GM20431 (cell line): ENCODE measurements at regions not wholly inside any gene's neighbourhood (a gene's known extent, or its start where the extent isn't known, plus 50 kb on each side); places are given as distances from the start of the nearest gene placed in this dataset.
"Not testable (repeated sequence)": the region's sequence is repeated elsewhere in the genome, so short reads cannot be mapped to it uniquely, and the experiment has no call there.

Experiments used
- in situ Hi-C: fragments of 300-500 bp; cut with MseI, MboI; formaldehyde crosslinking; loops from one replicate; pipeline ENCODE4 v1.15.0; 2020; ENCODE audit warnings: low sequenced_read_pairs; ENCODE audit not compliant: unreplicated experiment

DNA sequence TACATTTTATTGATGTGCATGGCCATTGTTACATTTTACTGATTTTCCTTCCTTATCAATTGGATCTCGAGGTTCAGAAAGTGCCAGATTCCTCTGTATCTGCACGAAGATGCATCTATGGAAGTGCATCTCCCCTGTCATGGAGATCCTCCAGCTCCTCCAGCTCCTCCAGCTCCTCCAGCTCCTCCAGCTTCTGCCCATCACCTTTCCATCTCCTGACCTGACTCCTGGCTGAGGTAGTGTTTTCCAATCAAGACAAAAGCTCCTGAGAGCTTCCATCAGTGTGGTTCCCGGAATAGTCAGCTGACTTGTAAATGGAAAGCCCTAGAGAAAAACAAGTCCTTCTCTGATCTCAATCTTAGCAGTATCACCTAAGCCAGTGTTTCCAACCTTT is 90.8 kb upstream of the KLF6 start:
- in situ Hi-C loops, result no loop called here

DNA sequence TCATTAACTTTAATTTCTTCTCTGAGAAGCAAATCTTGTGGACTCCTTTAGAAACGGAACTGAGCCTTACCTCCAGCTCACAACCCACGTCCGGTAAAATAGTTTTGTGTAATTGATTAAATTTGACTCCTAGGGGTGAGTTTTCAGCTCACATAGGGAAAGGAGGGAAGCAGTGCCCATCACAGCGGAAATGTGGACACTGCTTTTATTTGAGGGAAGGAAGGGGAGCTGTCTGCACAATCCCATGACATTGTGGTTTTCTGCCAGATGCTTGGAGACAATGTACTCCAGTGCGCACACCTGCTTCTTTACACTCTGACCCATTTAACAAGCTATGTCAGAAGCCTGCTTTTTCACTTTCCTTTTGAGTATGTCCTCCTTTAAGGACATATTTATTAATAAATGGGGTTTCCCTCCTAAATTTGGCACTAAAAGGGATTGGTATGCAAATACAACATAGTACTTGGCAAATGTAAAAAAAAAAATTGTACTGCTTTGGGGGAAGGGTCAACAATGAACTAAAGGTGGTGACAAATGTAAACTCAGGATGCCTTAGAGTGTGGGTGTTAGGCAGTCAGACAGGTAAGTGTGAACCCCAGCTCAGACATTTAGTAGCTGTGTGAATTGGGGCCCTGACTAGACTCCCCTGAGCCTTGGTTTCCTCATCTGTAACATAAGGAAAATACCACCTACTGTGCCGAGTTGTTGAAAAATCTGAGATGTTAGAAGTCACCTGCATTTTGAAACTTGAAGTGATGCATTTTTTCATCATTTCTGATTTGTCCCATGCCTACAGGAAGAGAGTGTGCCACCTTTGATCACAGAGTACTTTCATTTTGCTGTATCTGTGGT is 90.2 kb upstream of the KLF6 start:
- in situ Hi-C loops, result no loop called here

DNA sequence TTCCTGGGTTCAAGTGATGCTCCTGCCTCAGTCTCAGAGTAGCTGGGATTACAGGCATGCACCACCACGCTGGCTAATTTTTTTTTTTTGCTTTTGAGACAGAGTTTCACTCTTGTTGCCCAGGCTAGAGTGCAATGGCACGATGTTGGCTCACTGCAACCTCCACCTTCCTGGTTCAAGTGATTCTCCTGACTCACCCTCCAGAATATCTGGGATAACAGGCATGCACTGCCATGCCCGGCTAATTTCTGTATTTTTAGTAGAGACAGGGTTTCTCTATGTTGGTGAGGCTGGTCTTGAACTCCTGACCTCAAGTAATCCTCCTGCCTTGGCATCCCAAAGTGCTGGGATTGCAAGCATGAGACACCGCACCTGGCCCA is 89.6 kb upstream of the KLF6 start:
- in situ Hi-C loops, result not testable (repeated sequence)

DNA sequence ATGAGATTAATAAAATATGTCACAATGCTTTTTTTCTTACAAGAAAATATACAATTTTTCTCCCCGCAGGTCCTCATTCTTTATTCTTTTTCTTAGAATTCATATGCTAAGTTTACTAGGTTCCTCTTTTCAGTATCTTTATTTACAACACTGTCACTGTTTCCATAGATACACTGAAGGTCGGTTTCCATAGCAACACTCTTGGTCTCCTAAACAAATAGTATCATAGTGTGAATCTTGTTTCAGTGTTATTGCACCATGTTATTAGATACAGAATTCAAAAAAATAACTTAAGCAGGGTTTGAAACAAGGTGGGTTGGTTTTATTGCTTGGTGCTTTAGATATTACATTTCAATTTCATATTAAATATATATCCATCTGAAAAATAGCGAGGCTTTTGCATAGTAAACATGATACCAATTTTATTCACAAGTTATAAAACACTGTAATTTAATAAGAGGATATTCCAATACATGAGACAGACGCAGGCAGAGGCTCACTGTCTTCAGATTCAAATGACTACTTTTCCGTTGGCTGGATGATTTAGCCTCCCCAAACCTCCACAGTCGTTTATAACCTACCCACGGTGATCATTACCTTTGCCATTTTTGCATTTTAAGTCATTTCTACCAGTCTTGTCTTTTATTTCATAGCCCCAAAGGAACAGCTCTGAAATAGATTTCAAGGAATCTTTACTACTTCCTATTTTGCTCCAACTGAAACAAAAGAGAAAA is 88.9 kb upstream of the KLF6 start:
- in situ Hi-C loops, result no loop called here

DNA sequence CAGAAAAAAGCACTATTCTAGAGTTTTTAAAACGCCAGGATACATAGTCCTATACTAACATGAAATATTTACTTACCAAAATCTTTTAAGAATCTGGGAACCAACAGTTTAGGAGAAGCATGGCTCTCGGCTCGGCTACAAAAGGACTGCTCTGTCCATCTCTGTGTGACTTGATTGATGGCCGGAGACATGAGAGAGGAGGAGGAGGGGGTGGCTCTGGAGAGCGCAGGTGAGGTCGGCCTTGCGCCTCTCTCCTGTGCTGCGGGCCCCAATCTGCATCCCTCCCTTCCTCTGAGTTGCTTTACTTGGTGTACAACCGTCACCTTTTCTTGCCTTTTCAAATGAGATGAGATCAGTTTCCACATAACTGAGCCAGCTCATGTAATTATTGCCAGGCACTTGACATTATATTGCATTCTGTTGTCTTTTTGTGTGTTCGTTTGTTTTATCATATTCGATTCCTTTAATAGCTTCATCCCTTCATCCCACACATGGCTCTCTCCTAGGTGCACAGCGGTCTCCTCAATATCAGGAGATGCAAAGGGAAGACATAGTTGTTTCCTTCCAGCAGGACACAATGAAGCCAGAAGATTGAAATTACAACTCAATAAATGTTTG is 87.8 kb upstream of the KLF6 start:
- in situ Hi-C loops, result no loop called here

DNA sequence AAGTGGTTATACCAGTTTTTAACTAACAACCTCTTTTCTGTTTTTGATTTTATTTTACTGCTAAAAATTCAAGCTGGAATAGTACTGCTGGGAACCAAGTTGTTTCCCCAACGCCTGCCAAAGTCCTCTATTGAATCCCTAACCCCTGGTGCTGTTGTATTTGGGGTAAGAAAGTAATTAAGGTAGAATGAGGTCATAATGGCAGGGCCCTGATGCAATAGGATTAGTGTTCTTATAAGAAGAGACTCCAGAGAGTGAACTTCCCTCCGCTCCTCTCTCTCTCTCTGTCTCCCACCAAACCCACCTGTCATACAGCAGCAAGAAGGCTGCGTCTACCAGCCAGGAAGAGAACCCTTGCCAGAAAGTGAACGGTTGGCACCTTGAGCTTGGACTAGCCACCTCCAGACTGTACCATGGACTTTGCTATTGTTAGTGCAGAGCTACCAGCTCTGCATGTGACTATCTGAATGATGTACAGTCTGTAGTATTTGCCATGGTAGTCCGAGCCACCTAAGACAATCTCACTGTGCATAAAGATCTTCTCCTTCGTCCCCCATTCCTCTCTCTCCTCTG is 86.5 kb upstream of the KLF6 start:
- in situ Hi-C loops, result no loop called here

DNA sequence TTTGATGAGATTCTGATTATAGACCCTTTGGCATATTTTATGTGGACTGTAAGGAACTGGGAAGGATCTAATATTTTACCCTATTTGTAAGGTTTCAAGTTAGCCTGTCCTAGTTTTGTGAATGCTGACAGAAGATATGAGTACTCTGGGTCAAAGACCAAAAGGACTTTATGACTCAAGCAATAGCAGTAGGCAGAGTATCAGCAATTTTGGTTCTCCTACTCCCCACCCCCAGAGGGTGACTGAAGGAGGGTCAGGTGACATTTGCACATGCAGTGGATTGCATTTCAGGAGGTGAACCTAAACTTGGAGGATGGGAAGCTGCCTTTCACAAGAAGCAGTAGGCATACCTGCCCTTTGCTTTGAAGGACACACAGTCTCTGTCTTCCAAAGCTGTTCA is 84.0 kb upstream of the KLF6 start:
- in situ Hi-C loops, result no loop called here

DNA sequence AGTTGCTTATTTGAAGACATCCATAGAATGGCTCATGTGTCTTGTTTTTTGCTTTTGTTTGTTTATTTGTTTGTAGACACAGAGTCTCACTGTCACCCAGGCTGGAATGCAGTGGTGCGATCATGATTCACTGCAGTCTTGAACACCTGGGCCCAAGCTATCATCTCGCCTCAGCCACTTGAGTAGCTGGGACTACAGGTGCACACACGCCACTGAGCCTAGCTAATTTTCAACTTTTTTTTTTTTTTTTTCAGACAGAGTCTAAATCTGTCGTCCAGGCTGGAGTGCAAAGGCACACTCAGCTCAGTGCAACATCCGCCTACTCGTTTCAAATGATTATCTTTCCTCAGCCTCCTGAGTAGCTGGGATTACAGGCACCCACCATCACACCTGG is 83.3 kb upstream of the KLF6 start:
- in situ Hi-C loops, result no loop called here

DNA sequence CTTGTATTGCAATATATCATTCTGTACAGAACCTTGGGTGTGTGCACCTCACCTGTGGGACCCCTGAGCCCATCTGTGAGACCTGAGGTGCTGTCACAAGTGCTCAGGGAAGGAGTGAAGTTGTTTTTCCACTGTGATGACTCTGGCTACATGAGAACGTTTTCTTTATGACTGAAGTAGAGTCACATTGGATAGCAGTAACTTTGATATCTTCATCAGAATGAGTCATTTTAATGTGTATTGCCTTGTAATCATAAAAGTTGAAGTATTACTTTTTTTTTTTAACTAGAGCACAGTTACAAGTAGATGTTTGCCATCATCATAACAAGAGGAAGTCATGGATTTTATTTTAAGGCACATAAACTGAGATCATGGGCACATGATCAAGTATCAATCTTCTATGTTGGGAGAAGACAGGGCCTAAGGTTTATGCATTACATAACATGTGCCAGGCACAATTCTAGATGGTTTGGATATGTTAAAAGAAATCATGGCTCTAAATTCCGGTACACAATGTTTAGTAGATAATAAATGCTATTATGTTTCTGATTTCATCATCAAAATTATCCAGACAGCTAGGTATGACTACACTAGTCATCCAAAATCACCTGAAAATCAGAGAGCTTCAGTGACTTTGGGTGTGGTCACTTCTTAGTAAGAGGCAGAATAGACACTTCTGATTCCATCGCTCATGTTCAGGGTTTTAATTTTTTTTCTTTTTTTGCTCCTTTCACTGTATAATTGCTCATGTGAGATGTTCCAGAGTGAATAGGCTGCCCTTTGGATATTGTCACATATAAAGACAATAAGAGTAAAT is 82.7 kb upstream of the KLF6 start:
- in situ Hi-C loops, result no loop called here

DNA sequence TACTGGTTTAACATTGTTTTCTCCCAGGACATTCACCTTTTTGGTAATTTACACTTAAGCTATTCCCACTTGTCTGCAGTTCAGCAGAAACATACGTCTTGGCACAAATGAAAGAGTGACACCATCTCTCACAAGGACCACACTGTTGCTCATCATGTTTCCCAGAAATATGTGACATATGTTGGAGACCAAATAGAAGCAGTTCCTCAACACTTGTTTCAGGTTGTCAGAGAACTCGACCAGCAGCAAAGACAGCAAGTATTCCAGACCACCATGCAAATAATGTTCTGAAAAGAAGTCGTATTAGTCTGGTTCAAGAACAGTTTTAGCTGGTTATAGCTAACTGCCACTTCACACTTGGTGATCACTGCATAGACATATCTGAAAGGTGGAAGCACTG is 81.3 kb upstream of the KLF6 start:
- in situ Hi-C loops, result no loop called here

DNA sequence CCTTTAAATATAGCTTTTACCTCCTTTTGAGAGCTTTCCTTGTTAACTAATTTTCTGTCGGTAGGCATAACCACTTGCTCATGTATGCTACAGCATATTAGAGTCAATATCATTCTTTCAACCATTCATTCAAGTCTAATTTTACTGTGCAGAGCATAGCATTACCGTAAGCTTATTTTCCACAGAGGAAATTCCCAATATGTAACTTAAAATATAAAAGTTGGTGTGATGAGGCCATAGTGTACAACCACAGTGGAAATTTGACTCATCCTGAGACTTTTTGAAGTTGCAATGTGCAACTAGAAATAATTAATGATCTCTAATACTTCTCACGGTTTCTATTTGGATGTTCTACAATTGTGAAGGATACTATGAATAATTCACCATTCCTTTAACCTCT is 80.6 kb upstream of the KLF6 start:
- in situ Hi-C loops, result no loop called here

DNA sequence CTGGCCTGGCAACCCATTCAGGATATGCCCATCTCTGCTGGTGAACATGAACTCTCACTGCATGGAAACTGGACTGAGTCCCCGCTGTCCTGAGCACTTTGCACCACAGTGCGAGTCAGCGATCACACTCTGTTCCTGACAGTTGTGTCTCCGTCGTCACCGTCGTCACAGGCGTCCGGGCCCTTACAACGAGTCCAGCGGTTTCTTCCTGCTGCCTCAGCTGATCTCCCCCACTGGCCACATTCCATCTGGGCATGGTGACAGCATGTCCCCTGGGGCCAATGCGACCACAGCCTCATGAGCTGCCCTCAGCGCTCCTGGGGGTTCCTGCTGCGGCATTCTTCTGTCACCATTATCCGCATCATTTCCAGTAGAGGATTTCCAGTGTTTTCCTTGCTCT is 76.8 kb upstream of the KLF6 start:
- in situ Hi-C loops, result no loop called here

DNA sequence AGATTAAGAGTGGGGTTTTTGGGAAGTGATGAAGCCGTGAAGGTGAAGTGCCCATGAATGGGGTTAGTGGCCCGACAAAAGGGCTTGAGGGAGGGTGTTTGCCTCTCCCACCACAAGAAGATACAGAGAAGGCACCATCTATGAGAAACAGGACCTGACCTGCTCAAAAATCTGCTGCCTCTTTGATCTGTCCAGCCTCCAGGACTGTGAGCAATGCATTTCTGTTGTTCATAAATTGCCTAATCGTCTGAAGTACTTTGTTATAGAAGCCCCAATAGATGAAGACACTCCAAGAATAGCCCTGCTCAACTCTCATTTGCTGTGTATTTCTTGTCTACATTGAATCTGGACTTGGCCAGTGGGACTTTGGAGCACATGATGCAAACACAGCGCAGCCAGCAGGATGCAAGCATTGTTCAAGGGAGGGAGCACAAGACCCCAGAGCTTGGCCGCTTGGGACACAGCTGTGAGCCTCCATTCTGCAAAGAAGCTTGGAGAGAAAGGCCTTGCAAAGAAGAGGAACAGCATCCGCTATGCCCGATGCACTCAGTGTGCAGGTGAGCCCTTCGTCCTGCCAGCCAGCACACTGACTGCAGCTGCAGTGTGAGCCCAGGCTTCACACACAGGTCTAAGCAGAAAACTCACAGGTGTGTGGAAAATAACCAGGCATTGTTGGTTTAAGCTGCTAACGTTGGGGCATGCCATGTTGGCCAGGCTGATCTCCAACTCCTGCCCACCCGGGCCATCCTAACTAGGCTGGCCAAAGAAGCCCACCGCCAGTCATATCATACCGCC is 73.2 kb upstream of the KLF6 start:
- in situ Hi-C loops, result no loop called here

DNA sequence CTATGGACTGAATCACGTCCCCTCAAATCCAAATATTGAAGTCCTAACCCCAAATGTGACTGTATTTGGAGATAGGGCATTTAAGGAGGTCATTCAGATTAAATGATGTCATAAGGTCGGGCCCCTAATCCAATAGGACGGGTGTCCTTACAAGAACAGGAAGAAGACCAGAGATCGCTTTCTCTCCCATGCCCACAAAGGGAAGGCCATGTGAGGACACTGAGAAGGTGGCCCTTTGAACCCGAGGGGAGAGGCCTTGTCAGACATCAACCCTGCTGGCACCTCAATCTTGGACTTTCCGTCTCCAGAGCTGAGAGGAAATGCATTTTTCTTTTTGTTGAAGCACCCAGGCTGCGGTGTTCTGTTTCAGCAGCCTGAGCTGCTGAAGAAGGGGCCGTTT is 72.3 kb upstream of the KLF6 start:
- in situ Hi-C loops, result no loop called here

DNA sequence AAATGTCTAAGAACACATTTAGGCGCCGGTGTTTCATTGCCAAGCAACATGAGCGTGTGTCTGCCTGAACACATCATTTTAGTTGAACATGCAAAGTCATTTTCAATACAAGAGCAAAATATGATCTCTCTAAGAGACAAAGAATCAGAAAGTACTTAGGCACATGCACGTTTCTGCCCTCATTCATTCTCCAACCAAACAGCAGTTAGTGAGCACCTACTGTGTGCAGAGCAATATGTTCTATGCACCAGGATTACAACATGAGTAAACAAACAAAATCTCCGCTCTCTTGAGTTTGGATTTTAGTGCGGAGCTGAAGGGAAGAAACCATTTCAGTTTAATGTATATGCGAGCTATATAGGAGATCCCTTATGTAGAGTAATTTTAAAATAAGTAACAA is 71.6 kb upstream of the KLF6 start:
- in situ Hi-C loops, result no loop called here

DNA sequence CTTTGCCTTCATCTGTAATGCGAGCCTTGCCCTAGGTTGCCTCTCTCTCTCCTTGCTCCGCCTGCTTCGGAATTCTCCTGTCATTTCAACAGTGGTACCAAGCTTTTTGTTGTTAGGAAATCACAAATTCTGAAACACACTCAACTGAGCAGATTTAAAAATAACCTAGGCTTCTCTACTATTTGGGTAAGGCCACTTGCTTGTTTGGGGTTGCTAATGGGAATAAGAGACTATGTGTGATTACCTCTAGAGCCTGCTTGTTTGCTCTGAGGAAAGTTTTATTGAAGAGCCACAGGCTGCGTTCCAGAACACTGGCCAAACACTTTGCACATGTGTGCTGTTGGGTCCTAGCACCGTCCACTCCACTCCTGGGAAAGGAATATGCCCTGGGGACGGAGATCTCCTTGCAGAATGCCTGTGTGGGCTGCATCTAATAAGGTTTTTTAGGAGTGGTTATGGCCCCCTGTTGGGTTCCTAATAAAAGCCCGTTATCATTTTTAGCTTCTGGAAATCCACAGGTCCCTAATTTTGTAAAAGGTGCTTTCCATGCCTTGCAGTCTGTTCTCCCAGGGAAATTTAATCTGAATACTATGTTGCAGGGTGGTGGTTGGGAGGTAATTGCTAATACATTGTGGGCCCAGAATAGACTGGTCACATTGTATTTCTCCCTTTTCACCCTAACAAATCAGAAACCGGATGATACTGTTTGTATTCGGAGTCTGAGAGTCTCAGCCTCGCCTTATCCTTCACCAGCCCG is 68.7 kb upstream of the KLF6 start:
- in situ Hi-C loops, result no loop called here

DNA sequence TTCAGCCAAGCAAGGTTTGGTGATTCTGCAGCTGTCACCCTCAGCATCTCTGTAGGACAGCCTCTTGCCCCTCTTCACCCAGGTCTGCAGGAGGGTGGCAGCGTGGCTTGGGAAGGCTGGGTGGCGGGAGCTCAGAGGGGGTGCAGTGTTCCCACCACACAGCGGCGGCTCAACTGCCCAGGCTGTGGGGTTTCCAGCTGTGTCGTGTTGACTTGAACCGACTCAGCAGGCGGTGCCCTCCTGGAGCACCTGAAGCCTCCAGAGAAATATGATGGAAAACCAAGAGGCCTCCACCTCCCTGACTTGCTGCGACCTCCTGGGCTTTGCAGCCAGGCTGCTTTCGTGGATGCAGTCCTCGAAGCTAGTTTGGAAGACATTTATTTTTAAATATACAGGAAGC is 68.0 kb upstream of the KLF6 start:
- in situ Hi-C loops, result no loop called here

DNA sequence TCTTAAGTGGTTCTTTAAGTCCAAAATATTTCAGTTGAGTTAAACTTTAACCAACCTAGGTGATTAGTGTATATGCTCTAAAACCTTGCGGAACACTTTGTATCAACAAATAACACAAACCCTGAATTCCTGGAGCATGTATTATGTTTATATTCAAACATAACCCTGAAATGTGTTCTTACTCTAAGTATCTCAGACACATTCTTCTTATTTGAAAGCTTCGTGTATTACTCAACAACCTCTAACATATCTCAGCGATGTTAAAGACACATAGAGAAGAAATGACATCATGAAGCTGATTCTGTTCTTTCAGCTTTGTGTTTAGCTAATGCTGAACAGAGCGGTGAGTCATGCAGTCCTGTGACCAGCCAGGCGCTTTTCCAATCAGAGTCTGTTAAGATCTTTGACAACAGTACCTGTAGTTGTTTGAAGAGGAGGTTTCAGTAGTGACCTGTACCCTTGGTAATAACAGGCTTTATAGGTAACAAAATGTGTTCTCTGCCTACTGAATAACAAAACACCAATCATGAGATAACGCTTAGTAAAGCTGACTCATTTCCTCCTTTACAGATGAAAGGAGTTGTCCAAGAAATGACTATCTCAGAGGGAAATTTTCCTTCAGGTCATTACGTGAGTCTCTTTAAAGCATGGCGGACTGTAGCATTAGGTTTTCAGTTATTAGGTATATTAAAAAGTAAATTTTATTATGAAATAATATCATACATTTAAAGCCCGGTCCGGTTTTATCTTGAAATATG is 67.3 kb upstream of the KLF6 start:
- in situ Hi-C loops, result no loop called here
